Mammary epithelial cell (primary cell): ENCODE measurements at regions not wholly inside any gene's neighbourhood (a gene's known extent, or its start where the extent isn't known, plus 50 kb on each side); places are given as distances from the start of the nearest gene placed in this dataset.

ENCODE experiments used
- EZH2 ChIP-seq: IDR thresholded peaks from 2 replicates; pipeline ENCODE4 v1.6.1; 2012; ENCODE audit warnings: low read length, inconsistent platforms, borderline replicate concordance
- TF ChIP-seq, protein P1 (sequence below), 2 donors: IDR thresholded peaks in 1 of 2; conservative IDR thresholded peaks in 1 of 2; 2 replicates each; pipeline ENCODE4 v1.5.1; 2011 to 2012; ENCODE audit warnings: inconsistent platforms in 2 of 2, low read length in 2 of 2, mild to moderate bottlenecking in 2 of 2, control low read depth in 1 of 2, low read depth in 1 of 2; ENCODE audit not compliant: insufficient read depth in 1 of 2; ENCODE audit errors: extremely low read depth in 1 of 2

DNA sequence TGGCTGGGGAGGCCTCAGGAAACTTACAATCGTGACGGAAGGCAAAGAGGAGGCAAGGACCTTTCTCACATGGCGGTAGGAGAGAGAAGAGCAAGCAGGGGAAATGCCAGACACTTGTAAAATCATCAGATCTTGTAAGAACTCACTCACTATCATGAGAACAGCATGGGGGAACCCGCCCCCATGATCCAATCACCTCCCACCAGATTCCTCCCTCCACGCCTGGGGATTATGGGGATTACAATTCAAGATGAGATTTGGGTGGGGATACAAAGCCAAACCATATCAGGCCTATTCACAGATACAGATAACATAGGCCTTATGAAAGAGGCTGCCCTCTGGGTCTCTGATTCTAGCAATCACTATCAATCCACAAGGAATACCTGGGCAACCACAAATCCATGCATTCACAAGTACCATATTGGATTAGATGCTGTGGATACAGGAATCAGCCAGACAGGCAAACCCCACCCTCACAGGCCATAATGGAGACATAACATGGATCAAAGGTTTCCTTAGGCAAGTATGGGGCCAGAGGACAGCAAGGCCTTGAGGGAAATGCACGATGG lies 284.9 kb downstream of the SOX9 start:
- no peak for TF ChIP-seq EZH2
- TF ChIP-seq, protein P1, sequence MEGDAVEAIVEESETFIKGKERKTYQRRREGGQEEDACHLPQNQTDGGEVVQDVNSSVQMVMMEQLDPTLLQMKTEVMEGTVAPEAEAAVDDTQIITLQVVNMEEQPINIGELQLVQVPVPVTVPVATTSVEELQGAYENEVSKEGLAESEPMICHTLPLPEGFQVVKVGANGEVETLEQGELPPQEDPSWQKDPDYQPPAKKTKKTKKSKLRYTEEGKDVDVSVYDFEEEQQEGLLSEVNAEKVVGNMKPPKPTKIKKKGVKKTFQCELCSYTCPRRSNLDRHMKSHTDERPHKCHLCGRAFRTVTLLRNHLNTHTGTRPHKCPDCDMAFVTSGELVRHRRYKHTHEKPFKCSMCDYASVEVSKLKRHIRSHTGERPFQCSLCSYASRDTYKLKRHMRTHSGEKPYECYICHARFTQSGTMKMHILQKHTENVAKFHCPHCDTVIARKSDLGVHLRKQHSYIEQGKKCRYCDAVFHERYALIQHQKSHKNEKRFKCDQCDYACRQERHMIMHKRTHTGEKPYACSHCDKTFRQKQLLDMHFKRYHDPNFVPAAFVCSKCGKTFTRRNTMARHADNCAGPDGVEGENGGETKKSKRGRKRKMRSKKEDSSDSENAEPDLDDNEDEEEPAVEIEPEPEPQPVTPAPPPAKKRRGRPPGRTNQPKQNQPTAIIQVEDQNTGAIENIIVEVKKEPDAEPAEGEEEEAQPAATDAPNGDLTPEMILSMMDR (conservative IDR thresholded peaks at IDR 0.05 in 1 of 2, IDR thresholded peaks at IDR 0.05 in 1 of 2; ENCODE audit: extremely low read depth in 1 of 2, insufficient read depth in 1 of 2, low read depth in 1 of 2, low read length in 2 of 2), result no peak
